OCI-LY1 (cell line): ENCODE measurements at regions not wholly inside any gene's neighbourhood (a gene's known extent, or its start where the extent isn't known, plus 50 kb on each side); places are given as distances from the start of the nearest gene placed in this dataset.

Experiments
- H2AFZ ChIP-seq: fragments of 200-600 bp; sonication (generic), shearing (Covaris generic); 2 replicates; pipeline ENCODE4 v1.6.0; 2014; ENCODE audit warnings: antibody characterized with exemption, mild to moderate bottlenecking, low read length
- H3F3A ChIP-seq: fragments of 200-600 bp; sonication (generic), shearing (Covaris generic); 2 replicates; pipeline ENCODE4 v1.6.0; 2014; ENCODE audit warnings: mild to moderate bottlenecking, antibody characterized with exemption, low read length, moderate library complexity; ENCODE audit not compliant: insufficient read depth
- H3K27ac ChIP-seq: fragments of 200-600 bp; sonication (generic); 2 replicates; pipeline ENCODE4 v1.5.1; 2014; ENCODE audit warnings: low read length, mixed run types, mild to moderate bottlenecking, low read depth; ENCODE audit not compliant: poor library complexity, severe bottlenecking
- H3K27me3 ChIP-seq: fragments of 200-600 bp; sonication (generic); 2 replicates; pipeline ENCODE4 v1.6.0; 2014; ENCODE audit warnings: antibody characterized with exemption, mild to moderate bottlenecking, low read length, moderate library complexity; ENCODE audit not compliant: insufficient read depth
- H3K36me3 ChIP-seq: fragments of 200-600 bp; sonication (generic); 2 replicates; pipeline ENCODE4 v1.6.1; 2014; ENCODE audit warnings: mild to moderate bottlenecking, antibody characterized with exemption, low read length, moderate library complexity, mixed read lengths; ENCODE audit not compliant: insufficient read depth
- H3K4me1 ChIP-seq: fragments of 200-600 bp; sonication (generic); 2 replicates; pipeline ENCODE4 v1.5.1; 2014; ENCODE audit warnings: mild to moderate bottlenecking, low read length, moderate library complexity; ENCODE audit not compliant: insufficient read depth, severe bottlenecking
- H3K4me2 ChIP-seq: fragments of 200-600 bp; sonication (generic), shearing (Covaris generic); 2 replicates; pipeline ENCODE4 v1.6.1; 2014; ENCODE audit warnings: low read length
- H3K4me3 ChIP-seq: fragments of 200-600 bp; sonication (generic); 2 replicates; pipeline ENCODE4 v1.5.1; 2014; ENCODE audit warnings: low read length, low read depth, mild to moderate bottlenecking, mixed read lengths; ENCODE audit not compliant: poor library complexity, severe bottlenecking
- H3K79me2 ChIP-seq: fragments of 200-600 bp; shearing (Covaris generic); 2 replicates; pipeline ENCODE4 v1.6.1; 2016; ENCODE audit warnings: mixed run types, low read length, mixed read lengths; ENCODE audit not compliant: insufficient read depth
- H3K9ac ChIP-seq: fragments of 200-600 bp; sonication (generic), shearing (Covaris generic); 2 replicates; pipeline ENCODE4 v1.6.1; 2014; ENCODE audit warnings: mild to moderate bottlenecking, low read length, mixed read lengths
- H3K9me2 ChIP-seq: fragments of 200-600 bp; sonication (generic), shearing (Covaris generic); 2 replicates; pipeline ENCODE4 v1.6.1; 2014; ENCODE audit warnings: low read depth, mild to moderate bottlenecking, low read length, mixed read lengths
- H3K9me3 ChIP-seq: fragments of 200-600 bp; shearing (Covaris generic); 2 replicates; pipeline ENCODE4 v1.6.1; 2014; ENCODE audit warnings: low read length, mixed read lengths
- H4K20me1 ChIP-seq: fragments of 200-600 bp; sonication (generic), shearing (Covaris generic); 2 replicates; pipeline ENCODE4 v1.6.0; 2016; ENCODE audit warnings: mild to moderate bottlenecking, low read length; ENCODE audit not compliant: insufficient read depth
- EZH2 ChIP-seq: fragments of 200-600 bp; sonication (generic), shearing (Covaris generic); IDR thresholded peaks from 2 replicates; pipeline ENCODE4 v1.8.0; 2017; ENCODE audit warnings: borderline replicate concordance, mixed run types, mild to moderate bottlenecking, antibody characterized with exemption, low read length, moderate library complexity, mixed read lengths
- TF ChIP-seq, protein P1 (sequence below): fragments of 200-600 bp; sonication (generic), shearing (Covaris generic); IDR thresholded peaks from 2 replicates; pipeline ENCODE4 v1.5.1; 2017; ENCODE audit warnings: mild to moderate bottlenecking, antibody characterized with exemption, low read length, moderate library complexity, mixed read lengths

DNA sequence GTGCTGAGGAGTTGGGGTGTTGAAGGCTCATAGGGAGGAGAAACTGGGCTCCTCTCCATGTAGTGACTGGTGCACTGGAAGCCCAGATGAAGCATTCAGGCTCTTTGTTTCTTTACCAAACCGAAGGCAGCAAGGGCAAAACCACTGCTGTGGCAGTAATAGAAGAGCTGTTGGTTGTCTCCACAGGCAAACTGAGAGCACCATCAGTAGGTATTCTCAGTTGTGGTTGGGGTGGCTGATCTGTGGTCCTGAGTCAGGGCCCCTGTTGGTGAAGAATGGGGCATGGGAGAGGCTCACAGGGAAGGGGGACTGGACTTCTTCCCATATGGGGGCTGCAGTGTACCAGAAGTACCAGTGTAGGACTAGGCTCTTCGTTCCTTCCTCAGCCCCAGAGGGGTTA is 460.2 kb upstream of the IMPG1 start:
- Histone ChIP-seq H3K36me3 (no peaks in the 10 kb centered on the region), H3K27ac (no peak overlapping the region), H3K9me3 (no peaks in the 10 kb centered on the region), H3K4me2 (no peak overlapping the region), H2AFZ (no peak overlapping the region), H3K4me1 (no peaks in the 10 kb centered on the region), H3K9ac (no peak overlapping the region), H4K20me1 (no peaks in the 10 kb centered on the region), H3K4me3 (no peak overlapping the region), H3F3A (no peaks in the 10 kb centered on the region), H3K9me2 (no peaks in the 10 kb centered on the region), H3K79me2 (no peaks in the 10 kb centered on the region), H3K27me3 (no peaks in the 10 kb centered on the region)
- TF ChIP-seq EZH2: no peak
- TF ChIP-seq, protein P1, sequence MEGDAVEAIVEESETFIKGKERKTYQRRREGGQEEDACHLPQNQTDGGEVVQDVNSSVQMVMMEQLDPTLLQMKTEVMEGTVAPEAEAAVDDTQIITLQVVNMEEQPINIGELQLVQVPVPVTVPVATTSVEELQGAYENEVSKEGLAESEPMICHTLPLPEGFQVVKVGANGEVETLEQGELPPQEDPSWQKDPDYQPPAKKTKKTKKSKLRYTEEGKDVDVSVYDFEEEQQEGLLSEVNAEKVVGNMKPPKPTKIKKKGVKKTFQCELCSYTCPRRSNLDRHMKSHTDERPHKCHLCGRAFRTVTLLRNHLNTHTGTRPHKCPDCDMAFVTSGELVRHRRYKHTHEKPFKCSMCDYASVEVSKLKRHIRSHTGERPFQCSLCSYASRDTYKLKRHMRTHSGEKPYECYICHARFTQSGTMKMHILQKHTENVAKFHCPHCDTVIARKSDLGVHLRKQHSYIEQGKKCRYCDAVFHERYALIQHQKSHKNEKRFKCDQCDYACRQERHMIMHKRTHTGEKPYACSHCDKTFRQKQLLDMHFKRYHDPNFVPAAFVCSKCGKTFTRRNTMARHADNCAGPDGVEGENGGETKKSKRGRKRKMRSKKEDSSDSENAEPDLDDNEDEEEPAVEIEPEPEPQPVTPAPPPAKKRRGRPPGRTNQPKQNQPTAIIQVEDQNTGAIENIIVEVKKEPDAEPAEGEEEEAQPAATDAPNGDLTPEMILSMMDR: no peak

DNA sequence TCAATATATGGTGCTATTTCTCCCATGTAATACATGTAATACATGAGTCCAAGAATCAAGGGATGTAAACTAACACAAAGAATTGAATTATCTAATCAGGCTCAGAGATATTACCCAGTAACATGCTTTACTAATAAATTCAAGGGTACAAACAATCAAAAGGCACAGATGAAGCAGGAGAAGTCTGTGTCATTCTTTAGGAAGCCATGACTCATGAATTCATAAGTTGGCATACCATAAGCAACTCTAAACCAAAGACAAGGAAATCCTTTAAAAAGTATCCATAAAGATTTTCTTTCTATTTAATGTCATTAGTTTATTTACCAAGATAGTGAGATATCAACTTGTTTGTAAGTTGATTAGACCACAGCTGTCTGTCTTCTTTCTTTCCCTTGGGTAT is 446.0 kb upstream of the IMPG1 start:
- no peak for TF ChIP-seq EZH2
- TF ChIP-seq, protein P1: no peak
- Histone ChIP-seq H3K27me3 (no peaks in the 10 kb centered on the region), H3K9ac (no peak overlapping the region), H3F3A (no peaks in the 10 kb centered on the region), H3K4me2 (no peak overlapping the region), H3K9me3 (no peaks in the 10 kb centered on the region), H4K20me1 (no peaks in the 10 kb centered on the region), H3K79me2 (no peaks in the 10 kb centered on the region), H3K36me3 (no peaks in the 10 kb centered on the region), H3K27ac (no peak overlapping the region), H3K9me2 (no peaks in the 10 kb centered on the region), H3K4me1 (no peaks in the 10 kb centered on the region), H3K4me3 (no peak overlapping the region), H2AFZ (no peak overlapping the region)

DNA sequence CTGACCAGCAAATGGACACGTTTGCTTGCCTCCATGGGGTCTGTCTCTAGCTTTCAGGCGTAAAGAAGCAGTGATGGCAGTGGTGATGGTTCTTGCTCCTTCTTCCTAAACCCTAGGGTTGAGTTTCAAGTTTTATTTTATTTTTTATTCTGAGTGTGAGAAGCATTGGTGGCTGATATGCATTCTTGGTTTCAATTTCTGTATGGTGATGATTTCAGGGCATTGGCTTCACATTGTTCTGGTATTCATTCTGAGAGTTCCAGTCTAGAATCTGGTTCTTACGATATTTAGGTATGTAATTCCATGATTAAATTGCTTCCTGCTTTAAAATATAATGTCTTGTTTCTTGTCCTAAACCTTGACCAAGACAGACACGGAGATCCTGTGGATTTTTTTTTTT is 444.5 kb upstream of the IMPG1 start:
- Histone ChIP-seq H4K20me1 (no peaks in the 10 kb centered on the region), H3K27ac (no peak overlapping the region), H3K4me3 (no peak overlapping the region), H2AFZ (no peak overlapping the region), H3K79me2 (no peaks in the 10 kb centered on the region), H3K4me1 (no peaks in the 10 kb centered on the region), H3K27me3 (no peaks in the 10 kb centered on the region), H3F3A (no peaks in the 10 kb centered on the region), H3K4me2 (no peak overlapping the region), H3K9me2 (no peaks in the 10 kb centered on the region), H3K9me3 (no peaks in the 10 kb centered on the region), H3K9ac (no peak overlapping the region), H3K36me3 (no peaks in the 10 kb centered on the region)
- TF ChIP-seq EZH2: no peak
- TF ChIP-seq, protein P1: no peak
